GM11168 (cell line): ENCODE measurements at regions not wholly inside any gene's neighbourhood (a gene's known extent, or its start where the extent isn't known, plus 50 kb on each side); places are given as distances from the start of the nearest gene placed in this dataset.
"Not testable (repeated sequence)": the region's sequence is repeated elsewhere in the genome, so short reads cannot be mapped to it uniquely, and the experiment has no call there.

Experiments
- in situ Hi-C: fragments of 300-500 bp; cut with MboI; formaldehyde crosslinking; loops from one replicate; pipeline ENCODE4 v1.12.0; 2022; ENCODE audit warnings: low sequenced_read_pairs; ENCODE audit not compliant: unreplicated experiment

DNA sequence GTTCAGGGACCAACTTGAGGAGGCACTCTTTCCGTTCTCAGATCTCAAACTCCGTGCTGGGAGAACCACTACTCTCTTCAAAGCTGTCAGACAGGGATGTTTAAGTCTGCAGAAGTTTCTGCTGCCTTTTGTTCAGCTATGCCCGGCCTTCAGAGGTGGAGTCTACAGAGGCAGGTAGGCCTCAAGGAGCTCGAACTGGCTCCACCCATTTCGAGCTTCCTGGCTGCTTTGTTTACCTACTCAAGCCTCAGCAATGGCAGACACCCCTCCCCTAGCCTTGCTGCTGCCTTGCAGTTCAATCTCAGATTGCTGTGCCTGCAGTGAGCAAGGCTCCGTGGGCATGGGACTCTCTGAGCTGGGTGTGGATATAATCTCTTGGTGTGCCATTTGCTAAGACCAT, 108.2 kb downstream of the DHRS2 start:
- in situ Hi-C loops = not testable (repeated sequence)

DNA sequence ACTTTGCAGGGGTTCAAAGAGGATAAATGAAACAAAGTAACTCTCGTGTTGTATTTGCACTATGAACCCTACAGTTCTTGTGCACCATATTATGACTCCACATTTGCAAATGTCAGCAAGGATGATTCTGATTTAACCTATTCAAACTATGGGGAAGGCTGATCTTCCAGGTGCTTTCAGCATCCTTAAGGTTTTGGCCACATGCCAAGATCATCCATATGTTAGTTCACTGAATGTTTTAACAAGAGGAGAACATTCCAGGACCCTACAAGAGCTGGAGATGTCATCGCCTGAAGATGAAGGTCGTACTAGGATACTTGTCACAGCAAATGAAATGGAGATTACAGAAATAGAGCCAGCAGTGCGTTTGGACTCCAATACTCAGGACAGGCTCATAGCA, 114.2 kb downstream of the DHRS2 start:
- in situ Hi-C loops = no loop called here

DNA sequence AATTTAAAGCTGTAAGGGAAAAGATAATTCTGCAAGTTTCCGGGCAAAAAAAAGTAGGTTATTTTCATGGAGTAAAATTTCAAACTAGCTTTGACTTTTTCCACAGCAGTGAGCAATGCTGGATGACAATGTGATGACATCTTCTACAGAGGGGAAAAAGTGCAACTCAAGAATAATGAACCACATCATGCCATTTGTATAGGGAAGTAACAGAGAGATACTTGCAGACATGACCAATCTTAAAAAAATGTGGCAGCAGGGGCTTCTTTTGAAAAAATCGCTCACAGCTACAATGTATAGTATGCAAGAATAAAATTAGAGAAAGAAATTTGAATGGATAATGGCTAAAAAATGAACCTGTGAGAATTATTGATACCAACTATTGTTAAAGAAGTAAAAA, 115.5 kb downstream of the DHRS2 start:
- in situ Hi-C loops = no loop called here

DNA sequence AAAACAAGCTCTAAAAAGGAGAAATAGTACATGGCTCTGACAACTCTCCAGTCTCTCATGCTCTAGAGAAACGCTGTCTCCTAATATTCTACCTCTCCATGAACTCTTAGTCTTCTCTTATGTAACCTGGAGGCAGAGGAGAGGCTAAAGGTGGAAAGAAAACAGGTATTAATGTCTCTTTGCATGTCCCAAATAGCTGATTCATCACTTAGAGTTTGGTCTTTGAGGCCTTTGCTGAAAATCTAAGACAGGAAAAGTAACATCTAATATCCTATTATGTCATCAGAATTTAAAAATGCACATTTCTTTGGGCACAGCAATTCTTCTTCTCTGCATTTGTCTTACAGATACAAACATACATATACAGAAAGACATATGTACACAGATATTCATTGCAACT, 127.2 kb downstream of the DHRS2 start:
- in situ Hi-C loops = no loop called here

DNA sequence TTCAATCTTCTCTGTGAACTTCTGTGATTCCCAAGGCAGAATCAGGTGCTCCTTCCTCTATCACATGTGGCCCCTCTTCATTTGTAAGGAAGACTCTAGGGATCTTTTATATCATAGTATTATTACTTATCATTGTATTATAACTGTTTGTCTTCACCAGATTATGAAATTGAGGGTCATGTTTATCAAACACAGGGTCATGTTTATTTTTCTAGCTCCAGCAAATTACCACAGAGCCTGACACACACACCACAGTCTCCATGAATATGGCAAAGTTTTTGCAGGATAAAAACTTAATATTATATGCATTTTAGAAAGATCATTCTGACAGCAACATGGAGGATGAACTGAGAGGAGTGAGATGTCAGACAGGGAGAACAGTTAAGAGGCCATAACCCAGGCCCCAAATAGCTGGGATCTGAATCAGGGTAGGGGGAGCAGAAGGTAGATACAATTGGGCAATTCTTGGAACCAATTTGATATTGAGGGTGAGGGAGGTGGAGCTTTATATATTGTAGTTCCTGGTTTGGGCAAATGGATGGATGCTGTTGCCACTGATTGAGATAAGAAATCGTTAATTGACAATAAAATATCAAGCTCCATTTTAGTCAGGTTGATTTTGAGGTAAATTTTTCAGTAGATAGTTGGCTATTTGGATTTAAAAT, 130.7 kb downstream of the DHRS2 start:
- in situ Hi-C loops = no loop called here

DNA sequence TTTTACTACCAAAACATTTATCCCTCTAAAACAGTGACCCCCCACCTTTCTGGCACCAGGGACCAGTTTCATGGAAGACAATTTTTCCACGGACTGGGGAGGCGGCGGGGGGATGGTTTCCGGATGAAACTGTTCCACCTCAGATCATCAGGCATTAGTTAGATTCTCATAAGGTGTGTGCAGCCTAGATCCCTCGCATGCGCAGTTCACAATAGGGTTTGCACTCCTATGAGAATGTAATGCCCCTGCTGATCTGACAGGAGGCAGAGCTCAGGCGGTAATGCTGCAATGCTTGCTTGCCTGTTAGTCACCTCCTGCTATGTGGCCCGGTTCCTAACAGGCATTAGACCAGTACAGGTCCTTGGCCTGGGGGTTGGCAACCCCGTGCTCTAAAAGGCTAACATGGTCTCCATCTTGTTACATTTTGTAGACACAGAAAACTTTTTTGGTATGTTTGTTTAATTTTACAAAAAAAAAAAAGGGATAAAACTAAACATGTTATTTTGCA, 133.1 kb downstream of the DHRS2 start:
- in situ Hi-C loops = not testable (repeated sequence)

DNA sequence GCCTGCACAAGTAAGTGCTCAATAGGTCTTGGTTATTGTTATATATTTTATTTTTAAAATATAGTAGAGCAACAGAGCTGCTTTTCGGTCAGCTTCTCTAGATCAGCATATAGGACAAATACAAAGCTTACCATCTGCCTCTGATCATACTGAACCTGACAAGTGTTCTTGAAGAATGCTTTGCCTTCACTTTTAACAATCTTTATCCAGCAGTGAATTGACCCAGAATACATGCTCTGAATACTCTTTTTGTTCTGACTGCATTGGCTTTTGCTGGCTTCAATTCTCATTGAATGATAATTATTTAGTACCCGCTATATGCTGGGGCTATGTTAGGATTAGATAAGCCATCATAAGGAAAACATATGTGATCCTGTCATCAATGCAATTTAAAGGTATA, 137.8 kb downstream of the DHRS2 start:
- in situ Hi-C loops = no loop called here

DNA sequence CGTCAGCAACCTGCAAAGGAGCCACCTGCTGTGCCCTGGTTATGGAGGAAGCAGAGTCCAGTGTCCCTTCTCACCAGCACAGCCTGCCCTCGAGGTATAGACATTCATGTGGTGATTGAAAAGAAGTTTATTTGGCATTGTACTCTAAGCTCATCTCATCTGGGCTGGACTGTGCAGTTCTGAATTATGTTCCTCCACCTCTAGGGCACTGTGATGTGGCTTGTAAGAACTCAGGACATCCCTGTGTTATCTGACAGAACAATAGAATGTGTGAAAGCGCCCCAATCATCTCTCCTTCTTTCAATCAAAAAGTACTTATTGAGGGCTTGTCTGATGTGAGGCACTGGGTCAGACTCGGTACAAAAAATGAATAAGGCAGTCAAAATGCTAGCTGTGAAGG, 140.1 kb downstream of the DHRS2 start:
- in situ Hi-C loops = no loop called here

DNA sequence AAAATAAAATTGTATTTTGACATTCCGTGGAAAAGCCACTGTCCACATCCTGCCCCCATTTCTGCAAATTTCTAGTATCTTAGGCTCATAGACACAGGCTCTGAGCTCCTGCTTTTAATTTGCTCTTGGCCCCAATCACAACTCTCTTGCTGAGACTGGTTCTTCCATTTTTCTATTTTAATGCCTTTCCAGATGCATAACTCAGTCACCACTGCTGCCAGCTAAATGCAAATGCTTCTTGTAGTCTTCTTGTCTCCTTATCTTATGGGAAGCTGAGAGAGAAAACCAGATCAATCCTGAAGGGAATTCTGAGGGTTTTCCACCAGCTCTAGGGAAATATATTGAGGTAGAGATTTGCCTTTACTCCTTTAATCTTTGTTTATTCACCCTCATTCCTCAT, 149.0 kb downstream of the DHRS2 start:
- in situ Hi-C loops = no loop called here

DNA sequence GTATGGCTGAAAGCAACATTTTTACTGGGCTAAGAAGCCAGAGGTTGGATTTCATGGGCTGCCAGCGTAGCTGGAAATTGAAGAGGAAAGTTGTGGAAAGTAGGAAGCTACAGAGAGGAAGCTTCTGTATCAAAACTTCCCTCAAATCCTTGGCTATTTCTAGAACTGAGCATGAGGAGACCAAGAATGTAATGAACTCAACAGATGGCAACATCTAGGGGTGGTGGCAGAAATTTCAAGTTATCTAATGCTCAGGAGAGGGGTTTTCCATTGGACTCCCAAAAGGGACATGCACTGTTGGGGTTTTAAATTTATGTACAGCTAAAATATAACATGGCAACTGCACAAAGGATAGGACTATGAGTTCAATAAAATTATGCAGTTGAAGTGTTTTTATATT, 151.3 kb downstream of the DHRS2 start:
- in situ Hi-C loops = no loop called here

DNA sequence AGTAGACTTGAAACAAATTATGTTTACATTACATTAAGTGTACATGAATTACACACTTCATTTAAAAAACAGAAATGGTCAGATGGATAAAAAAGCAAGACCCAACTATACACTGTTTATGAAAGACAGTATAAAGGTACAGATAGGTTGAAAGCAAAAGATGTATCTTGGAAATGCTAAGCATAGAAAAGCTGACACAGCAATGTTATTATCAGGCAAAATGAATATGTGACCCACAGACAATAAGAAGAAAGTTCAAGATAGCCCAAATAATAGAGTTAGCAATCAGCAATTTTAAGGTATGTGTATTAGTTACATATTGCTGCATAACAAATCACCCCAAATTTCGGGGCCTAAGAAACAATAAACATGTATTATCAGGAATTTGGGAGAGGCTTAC, 153.5 kb downstream of the DHRS2 start:
- in situ Hi-C loops = no loop called here

DNA sequence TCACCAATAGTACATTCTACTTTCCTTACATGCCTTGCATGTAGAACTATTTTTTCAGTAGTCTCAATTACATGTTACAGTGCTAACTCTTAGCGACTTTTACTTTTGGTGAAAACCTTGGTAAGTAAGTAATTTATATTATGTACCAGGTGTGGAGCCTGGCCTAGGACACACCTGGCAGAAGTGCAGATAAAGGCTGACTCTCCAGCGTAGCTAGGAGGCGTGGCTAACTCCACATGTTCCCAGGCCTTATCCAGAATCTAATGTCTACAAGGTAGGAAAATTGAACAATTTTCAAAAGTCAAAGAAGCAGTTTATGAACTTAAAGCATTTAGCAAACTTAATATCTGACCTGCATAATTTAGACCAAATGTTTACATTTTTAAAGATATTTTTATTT, 157.4 kb downstream of the DHRS2 start:
- in situ Hi-C loops = no loop called here

DNA sequence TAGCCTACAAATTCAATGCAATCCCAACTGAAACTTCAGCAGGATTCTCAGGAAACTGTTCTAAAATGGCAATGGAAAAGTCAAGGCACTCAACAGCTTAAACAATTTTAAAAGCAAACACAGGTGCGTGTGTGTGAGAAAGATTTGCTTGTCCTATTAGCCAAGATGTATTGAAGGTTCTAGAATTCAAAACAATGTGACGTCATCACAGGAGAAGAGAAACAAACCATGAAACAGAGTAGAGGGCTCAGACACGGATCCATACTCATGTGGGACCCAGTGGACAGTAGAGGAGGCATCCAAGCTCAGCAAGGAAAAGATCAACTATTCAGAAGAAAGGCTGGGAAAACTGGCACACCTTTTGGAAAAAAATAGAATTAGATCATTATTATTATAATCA, 152.8 kb upstream of the DHRS4 start:
- in situ Hi-C loops = no loop called here

DNA sequence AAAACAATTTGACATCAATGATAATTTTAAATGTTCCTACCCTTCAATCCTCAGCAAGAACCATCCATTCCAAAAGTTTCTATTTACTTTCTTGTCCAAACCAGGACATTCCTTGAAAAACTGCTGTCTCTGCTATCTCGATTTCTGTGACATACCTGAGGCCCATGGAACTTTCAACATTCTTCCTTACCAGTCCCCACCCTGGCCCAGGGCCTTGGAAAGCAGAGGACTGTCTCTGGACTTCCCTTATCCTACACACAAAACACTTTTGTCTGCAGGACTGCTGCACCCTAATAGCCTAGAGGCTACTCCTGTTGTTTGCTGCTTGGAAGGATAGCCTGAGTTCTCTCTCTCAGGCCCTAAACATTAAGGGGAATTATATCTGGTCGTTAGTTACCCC, 151.8 kb upstream of the DHRS4 start:
- in situ Hi-C loops = no loop called here

DNA sequence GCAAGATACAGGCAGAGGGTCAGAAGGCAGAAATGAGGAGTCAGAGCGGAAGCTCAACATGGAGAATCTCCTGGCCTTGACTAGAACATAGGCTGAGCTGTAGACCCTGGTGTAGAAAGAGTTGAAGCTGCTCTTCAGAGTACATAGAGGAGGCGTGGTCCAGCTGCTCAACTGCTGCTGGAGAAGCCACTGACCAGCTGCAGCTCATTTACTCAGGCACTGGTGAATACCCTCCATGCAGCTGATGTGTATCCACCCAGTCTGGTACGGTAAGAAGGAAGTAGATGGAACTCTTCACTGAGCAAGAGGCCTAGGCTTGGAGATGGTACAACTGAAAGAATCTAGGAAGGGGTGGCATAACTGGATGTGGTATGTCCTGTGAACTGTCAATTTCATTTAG, 148.8 kb upstream of the DHRS4 start:
- in situ Hi-C loops = no loop called here

DNA sequence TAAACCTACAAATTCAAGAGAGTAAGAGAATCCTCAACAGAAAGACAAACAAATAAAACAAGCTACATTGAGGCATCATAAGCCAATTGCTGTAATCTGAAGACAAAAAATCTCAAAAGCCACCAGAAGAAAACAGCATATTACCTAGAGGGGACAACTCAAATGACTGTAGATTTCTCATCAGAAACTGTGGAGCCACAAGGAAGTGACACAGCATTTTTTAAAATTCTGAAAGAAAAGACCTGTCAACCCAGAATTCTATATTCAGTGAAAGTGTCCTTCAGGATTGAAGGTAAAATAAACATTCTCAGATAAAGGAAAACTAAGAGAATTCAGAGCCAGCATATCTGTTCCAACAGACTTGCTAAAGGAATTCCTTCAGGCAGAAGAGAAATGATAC, 147.8 kb upstream of the DHRS4 start:
- in situ Hi-C loops = no loop called here

DNA sequence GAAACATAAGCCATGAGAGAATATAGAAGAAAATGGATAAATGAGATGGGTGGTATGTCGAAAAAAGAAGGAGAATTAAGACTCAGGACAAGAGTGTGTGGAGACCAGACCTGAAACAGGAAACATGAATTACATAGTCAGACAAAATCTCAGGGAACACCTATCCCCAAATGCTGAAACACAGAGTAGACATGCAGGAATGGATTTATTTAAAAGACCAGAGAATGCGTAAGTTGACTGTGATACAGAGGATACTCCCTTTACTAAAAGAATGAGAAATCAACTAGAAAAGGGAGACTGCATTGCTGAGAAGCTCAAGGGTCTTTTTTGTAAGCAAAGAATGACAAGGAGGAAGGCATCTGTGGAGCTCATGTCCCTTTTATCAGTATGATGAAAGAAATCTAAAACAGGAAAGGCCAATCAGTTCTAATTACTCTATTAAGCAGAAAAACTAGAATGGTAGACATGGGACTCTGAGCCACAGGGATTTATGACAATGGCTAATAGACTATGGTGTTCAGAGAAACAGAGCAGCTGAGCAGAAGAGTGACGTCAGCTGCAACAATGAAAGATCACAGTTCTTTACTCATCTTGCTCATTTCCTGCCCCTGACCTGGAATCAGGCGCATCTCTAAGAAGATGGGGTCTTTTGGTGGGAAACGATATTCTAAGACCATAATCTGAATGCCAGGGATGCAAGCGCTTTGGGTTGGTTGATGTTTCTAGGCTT, 138.9 kb upstream of the DHRS4 start:
- in situ Hi-C loops = no loop called here

DNA sequence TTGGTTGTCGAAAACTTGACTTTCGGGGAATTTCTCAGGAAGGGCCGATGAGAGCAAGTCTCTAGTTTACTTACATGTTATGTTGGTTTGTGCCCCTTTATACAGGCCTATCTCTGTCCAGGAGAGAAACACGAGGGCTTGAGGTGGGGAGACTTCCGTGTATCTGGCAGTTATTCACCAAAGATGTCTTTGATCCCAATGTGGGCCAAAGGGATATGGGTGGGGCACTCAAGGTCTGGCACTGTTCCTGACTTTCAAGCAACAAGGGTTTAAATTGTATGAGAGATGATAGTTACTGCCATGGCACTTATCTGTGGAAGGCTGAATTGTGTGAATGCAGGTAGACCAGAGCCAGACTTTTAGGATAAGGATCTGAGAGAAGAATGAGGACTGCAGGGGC, 137.2 kb upstream of the DHRS4 start:
- in situ Hi-C loops = no loop called here

DNA sequence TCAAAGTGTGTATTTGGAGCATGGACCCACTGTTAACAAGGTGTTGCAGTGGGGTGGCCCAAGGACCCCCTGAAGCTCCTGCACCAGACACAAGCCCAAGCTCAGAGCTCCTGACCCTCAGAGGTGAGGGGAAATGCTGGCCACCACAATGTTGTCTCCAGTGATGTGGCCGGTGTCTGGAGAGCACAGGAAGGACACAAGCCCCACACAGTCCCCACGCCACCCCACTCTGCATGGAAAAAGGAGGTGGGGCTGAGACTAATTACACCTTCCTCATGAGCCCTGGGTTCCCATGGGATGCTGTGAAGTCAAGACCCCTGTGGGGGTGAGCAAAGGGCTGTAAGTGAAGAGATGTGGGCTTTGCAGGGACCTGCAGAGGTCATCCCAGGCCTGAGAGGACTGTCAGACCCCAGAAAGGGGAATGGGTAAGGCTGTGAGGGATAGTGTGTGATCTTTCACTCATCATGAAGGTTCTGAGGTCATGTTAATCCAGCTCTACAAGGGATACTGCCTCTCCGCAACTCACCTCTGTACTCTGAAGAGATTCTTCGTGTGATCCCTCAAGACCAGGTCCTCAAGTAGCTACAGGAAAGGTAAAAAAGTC, 136.3 kb upstream of the DHRS4 start:
- in situ Hi-C loops = no loop called here

DNA sequence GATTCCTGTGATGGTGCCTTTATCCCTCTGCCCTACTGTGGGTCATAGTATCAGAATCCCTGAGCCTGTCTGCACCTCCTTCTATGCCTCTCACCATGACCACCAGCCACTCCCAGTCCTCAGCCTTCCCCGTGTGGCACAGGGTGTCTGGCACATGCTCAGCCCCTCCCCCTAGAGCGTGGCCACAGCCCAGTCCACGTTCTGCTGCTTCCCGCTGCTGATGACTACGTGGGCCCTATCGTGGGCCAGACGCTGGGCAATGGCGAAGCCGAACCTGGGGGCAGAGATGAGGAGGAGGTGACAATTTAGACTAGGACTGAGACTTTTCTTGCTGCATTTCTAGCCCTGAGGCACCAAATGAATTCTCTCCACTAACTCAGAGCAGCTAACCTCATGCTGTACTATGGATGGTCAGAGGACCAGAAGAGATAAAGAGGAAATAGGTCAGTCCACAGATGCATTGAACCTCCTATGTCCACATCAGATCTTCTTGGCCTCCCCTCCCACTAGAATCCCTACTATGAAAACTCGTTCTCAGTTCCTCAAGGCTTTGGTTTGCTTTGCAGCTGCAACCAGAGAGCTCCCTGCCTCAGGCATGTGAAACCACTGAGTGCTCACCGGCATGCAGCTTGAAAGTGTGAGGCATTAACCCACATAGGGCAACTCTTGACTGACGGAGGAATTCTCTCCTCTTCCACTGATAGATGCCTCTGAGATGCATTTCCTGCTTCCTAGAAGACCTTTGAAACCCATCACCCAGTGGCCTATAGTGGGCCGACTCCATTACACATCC, 126.3 kb upstream of the DHRS4 start:
- in situ Hi-C loops = no loop called here

DNA sequence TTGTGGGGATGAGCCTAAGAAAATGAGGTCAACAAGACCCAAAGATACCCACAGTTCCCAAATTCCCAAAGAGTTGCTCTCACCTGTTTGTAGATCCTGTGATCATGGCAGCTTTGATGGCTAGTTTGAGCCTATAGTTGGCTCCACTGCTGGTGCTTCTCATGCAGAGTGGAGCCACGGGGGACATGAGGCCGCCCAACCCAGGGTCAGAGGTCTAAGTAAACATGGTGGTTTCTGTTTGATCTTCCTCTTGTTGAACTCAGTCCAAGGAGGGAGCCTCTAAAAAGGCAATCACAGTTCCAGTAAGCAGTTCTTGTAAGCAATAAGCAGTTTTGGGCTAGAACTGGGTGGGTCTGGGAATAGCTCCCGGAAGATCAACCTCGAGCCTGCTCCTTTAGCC, 125.6 kb upstream of the DHRS4 start:
- in situ Hi-C loops = no loop called here
